Chondrocyte (in vitro differentiated cells): ENCODE measurements at regions not wholly inside any gene's neighbourhood (a gene's known extent, or its start where the extent isn't known, plus 50 kb on each side); places are given as distances from the start of the nearest gene placed in this dataset.
"Not testable (repeated sequence)": the region's sequence is repeated elsewhere in the genome, so short reads cannot be mapped to it uniquely, and the experiment has no call there.

Source experiments
- DNase-seq: peaks from one replicate; pipeline ENCODE4 v3.0.0; 2021; ENCODE audit warnings: mixed read lengths, low spot score
- H3K27ac Mint-ChIP-seq: one replicate; pipeline ENCODE4 v1.8.0; 2021; ENCODE audit warnings: mild to moderate bottlenecking, moderate library complexity, mixed read lengths; ENCODE audit not compliant: unreplicated experiment
- H3K27me3 Mint-ChIP-seq: 2 replicates; pipeline ENCODE4 v1.8.0; 2021; ENCODE audit warnings: low read depth, mixed read lengths
- H3K36me3 Mint-ChIP-seq: 2 replicates; pipeline ENCODE4 v1.8.0; 2021; ENCODE audit warnings: low read depth, mixed read lengths
- H3K4me1 Mint-ChIP-seq: 2 replicates; pipeline ENCODE4 v1.8.0; 2021; ENCODE audit warnings: low read depth, mild to moderate bottlenecking, mixed read lengths
- H3K4me3 Mint-ChIP-seq: one replicate; pipeline ENCODE4 v1.8.0; 2021; ENCODE audit warnings: mild to moderate bottlenecking, moderate library complexity, mixed read lengths; ENCODE audit not compliant: unreplicated experiment
- H3K9me3 Mint-ChIP-seq: 2 replicates; pipeline ENCODE4 v1.8.0; 2021; ENCODE audit warnings: low read depth, mixed read lengths
- TF ChIP-seq, protein P1 (sequence below): fragments of 200-600 bp; sonication (generic); IDR thresholded peaks from 2 replicates; pipeline ENCODE4 v1.5.0; 2021; ENCODE audit warnings: antibody characterized with exemption, mild to moderate bottlenecking, moderate library complexity

DNA sequence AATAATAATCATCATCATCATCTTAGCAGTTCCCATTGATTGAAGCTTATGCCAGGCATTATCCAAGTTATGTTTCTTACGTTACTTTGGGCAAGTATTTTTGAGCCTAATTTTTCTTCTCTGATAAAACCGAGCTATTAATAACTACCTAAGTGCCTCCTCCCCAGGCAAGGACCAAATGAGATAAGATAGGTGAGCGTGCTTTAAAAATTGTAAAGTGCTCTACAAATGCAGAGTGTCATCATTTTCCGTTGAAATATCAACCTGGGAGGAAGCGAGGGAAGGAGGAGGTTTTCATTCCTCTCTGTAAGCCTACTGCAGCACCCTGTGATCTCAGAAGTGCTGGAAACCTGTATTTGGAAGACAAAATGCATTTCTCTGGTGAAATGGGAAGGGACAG, 96.7 kb upstream of the MITF start:
- Mint-ChIP-seq H3K9me3 (peaks cover 7% of the 10 kb centered on the region), H3K4me3 (no peak overlapping the region), H3K4me1 (peaks cover 2% of the 10 kb centered on the region), H3K27ac (no peak overlapping the region), H3K27me3 (peaks cover 4% of the 10 kb centered on the region), H3K36me3 (no peaks in the 10 kb centered on the region)
- no peak for DNase-seq
- TF ChIP-seq, protein P1, sequence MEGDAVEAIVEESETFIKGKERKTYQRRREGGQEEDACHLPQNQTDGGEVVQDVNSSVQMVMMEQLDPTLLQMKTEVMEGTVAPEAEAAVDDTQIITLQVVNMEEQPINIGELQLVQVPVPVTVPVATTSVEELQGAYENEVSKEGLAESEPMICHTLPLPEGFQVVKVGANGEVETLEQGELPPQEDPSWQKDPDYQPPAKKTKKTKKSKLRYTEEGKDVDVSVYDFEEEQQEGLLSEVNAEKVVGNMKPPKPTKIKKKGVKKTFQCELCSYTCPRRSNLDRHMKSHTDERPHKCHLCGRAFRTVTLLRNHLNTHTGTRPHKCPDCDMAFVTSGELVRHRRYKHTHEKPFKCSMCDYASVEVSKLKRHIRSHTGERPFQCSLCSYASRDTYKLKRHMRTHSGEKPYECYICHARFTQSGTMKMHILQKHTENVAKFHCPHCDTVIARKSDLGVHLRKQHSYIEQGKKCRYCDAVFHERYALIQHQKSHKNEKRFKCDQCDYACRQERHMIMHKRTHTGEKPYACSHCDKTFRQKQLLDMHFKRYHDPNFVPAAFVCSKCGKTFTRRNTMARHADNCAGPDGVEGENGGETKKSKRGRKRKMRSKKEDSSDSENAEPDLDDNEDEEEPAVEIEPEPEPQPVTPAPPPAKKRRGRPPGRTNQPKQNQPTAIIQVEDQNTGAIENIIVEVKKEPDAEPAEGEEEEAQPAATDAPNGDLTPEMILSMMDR, result no peak

DNA sequence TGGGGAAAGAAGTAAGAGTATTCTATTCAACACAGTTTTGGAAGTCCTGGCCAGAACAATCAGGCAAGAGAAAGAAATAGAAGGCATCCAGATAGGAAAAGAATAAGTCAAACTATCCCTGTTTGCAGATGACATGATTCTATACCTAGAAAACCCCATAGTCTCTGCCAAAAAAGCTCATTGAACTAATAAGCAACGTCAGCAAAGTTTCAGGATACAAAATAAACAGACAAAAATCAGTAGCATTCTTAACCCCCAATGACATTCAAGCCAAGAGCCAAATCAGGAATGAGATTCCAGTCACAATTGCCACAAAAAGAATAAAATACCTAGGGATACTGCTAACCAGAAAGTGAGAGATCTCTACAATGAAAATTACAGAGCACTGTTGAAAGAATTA, 99.4 kb upstream of the MITF start:
- DNase-seq, result no peak
- H3K4me1 Mint-ChIP-seq, result no peaks in the 10 kb centered on the region
- TF ChIP-seq, protein P1, result no peak
- H3K4me3 Mint-ChIP-seq, result no peak overlapping the region
- H3K27me3 Mint-ChIP-seq, result peaks cover 15% of the 10 kb centered on the region
- H3K36me3 Mint-ChIP-seq, result peaks cover 2% of the 10 kb centered on the region
- peaks cover 7% of the 10 kb centered on the region for H3K9me3 Mint-ChIP-seq
- H3K27ac Mint-ChIP-seq, result no peak overlapping the region

GRCh38 chr3:69628951-69629350, 110.3 kb upstream of the MITF start:
- peaks cover 6% of the 10 kb centered on the region for H3K4me1 Mint-ChIP-seq
- TF ChIP-seq, protein P1, result no peak
- H3K4me3 Mint-ChIP-seq, result no peak overlapping the region
- H3K9me3 Mint-ChIP-seq, result peaks cover 33% of the 10 kb centered on the region
- peaks cover 11% of the 10 kb centered on the region for H3K36me3 Mint-ChIP-seq
- peaks cover 22% of the 10 kb centered on the region for H3K27me3 Mint-ChIP-seq
- H3K27ac Mint-ChIP-seq, result no peak overlapping the region
- no peak for DNase-seq

DNA sequence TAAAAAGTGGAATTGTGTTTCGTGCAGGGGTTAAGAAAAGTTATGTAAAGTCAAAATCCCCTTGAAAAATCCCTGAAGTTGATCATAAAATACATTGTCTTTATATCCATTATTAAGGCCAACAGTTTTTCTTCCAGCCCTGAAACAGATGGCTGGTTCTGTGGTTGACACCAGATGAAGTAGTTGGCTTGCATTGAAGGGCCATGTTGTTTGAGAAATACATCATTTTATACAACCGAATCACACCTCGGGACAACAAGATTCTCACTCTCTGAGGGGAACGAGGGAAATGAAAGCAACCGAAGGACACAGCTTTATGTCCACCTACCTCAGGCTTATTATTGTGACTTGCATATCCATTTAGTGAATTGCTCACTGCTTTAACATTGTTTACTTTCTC, 126.0 kb upstream of the MITF start:
- TF ChIP-seq, protein P1, result no peak
- no peak for DNase-seq
- H3K4me1 Mint-ChIP-seq, result no peaks in the 10 kb centered on the region
- H3K27me3 Mint-ChIP-seq, result peaks cover 17% of the 10 kb centered on the region
- H3K27ac Mint-ChIP-seq, result no peak overlapping the region
- peaks cover 7% of the 10 kb centered on the region for H3K9me3 Mint-ChIP-seq
- H3K36me3 Mint-ChIP-seq, result peaks cover 2% of the 10 kb centered on the region
- no peak overlapping the region for H3K4me3 Mint-ChIP-seq

GRCh38 chr3:69612791-69613190, 126.5 kb upstream of the MITF start:
- peaks cover 19% of the 10 kb centered on the region for H3K27me3 Mint-ChIP-seq
- TF ChIP-seq, protein P1, result no peak
- H3K36me3 Mint-ChIP-seq, result peaks cover 2% of the 10 kb centered on the region
- H3K27ac Mint-ChIP-seq, result no peak overlapping the region
- H3K9me3 Mint-ChIP-seq, result peaks cover 7% of the 10 kb centered on the region
- DNase-seq, result no peak
- H3K4me1 Mint-ChIP-seq, result no peaks in the 10 kb centered on the region
- H3K4me3 Mint-ChIP-seq, result no peak overlapping the region

- not testable (repeated sequence) for H3K4me1 Mint-ChIP-seq, H3K4me3 Mint-ChIP-seq, H3K9me3 Mint-ChIP-seq, H3K36me3 Mint-ChIP-seq, DNase-seq, H3K27ac Mint-ChIP-seq
- H3K27me3 Mint-ChIP-seq, result peaks cover 36% of the 10 kb centered on the region
Observed at GRCh38 chr3:69609566-69609965, 129.7 kb upstream of the MITF start.
